GM21423 (cell line): ENCODE measurements at regions not wholly inside any gene's neighbourhood (a gene's known extent, or its start where the extent isn't known, plus 50 kb on each side); places are given as distances from the start of the nearest gene placed in this dataset.

Source experiments
- ATAC-seq: cut with Tn5 transposase; IDR thresholded peaks from one replicate; pipeline ENCODE4 v1.9.1; 2021; ENCODE audit warnings: mild to moderate bottlenecking, moderate library complexity; ENCODE audit not compliant: unreplicated experiment

DNA sequence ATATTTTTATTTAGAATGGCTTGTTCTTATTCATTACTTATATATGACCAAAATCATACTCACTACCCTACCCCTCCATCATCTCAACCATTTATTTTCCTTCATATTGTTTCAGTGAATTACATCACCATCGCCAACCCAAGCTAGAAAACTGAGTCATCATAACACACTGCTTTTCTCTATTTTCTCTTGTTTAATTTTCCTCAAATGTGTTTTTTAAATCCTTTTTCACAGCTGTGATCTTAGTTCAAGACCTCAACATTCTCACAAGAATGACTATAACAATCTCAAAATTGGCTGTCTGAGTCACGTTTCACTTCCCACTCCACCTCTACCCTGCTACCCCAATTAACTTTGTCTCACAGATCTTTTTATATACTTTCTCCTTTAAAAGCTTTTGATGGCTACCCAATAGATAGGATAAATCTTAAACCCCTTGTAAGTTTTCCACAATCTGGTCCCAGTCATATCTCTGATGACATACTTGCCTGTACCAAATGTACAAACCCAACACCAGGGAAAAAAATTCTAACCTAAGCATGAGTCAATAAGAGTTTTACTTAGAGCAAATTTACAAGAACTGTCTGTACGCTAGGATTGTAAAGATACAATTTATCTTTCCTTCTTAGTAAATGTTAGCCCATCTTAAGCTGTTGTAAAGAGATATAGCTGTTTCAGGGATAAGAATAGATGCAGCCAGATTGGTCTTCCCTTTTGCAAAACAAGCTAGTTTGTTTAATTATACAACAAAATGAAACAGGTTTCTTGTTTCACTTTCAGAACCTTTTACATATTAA lies 635.1 kb upstream of the SLC39A10 start:
- peak; percentile 82 for ATAC-seq

DNA sequence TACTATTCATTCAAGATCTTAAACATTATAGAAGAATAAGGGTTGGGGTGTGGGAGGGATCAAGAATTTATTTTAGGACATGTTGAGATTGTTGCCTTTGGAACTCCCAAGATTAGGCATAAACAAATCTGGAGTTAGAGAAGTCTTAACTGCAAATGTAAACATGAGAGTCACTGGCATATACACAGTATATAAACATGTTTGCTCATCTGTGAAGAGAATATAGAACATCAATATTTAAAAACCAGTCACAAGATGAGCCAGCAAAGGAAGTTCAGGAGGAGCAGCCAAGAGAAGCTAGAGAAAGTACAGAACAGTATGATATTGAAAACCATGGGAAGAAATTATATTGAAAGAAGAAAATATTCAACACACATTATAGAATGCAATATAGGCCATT lies 638.6 kb upstream of the SLC39A10 start:
- ATAC-seq = no peak

DNA sequence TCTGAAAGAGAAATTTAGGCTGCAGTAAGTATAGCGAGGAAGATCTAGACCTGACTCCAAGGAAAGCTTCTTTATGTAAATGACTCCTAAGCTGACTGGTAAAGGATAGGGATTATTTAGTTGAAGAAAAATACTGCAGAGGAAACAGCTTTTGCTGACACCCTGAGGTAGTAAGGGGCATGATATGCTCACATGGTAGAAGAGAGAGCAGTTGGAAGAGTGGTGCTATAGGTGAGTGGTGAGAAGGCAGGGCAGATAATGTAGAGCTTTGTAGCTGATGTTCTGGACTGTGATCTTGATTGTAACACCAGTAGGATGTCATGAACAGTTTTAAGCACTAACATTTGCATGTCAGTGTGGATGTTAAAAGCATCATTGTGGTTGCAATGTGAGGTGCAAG lies 639.1 kb upstream of the SLC39A10 start:
- ATAC-seq = no peak

DNA sequence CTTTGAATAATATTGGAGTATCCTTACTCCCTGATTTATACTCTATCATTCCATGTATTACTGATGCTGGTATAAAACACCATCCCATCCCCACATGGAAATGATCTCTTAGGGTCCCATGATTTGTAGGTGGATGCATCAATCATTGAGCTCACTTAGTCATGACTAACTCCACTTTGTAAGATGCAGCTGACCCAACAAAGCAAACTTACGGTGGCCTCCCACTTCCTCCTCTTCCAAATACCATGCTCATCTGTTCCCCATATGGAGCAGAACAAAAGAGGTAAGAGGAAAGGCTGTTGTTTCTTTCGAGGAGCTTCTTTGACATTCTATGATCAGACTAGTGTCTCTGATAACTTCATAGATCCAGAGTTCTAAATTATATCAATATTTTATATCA lies 640.2 kb upstream of the SLC39A10 start:
- no peak for ATAC-seq

DNA sequence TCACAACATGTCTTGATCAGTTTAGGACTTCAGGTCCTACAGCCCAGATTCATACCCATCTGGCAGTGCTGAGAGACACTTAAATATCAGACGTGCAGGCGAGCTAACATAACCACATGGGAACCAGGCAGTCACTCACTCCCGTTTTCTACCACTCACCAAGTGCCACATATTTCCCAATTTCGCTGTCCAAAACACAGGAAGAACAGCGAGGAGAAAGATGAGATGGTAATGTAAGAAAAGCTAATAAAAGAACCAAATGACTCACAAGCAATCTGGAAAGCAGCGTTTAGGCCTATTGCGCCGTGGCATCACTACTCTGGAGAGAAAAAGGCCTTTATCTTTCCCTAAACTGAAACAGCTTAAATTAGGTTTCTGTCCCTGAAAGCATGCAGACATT lies 647.8 kb upstream of the SLC39A10 start:
- ATAC-seq = no peak

DNA sequence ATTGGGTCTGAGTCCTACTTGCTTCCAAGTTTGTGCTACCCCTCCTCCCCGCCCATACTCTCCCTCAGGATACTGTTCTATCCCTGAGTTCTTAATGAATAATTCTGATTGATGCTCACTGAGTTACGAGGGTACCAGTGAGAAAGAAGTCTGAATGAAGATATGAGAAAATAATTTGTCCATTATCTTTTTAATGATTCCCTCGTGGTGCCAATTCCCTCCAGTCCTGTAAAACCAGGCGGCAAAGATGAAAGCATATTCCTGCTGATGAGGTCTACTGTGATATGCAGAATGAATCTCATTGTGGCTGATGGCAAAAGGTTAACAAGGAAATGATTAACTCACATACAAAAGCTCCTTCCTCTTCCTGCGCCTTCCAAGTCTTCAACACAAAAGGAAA lies 650.2 kb upstream of the SLC39A10 start:
- no peak for ATAC-seq

DNA sequence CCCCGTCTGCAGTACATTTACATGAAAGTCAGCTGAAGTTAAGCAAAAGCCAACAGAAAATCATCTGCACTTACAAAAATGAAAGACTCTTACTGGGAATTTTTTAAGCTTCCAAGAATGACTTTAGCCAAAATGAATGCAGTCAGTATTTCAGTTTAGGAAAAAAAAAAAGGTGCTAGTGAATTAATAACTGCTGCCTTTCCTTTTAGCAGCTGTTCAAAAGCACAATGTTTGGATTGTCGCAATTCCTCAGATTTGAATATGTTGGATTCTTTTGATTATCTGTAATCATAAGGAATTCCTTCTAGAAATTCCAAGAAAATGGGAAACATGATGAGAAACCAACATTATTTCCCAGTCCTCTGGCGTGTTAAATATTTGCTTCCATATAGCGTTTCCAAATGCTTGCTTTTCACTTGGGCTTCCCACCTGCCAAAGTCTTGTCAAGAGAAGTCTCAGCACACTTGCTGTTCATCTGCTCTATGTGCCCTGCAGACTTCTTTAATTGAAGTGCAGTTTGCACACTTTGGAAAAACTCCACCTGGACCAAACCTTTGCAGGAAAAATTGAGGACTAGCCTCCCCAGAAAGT lies 653.0 kb upstream of the SLC39A10 start:
- no peak for ATAC-seq

DNA sequence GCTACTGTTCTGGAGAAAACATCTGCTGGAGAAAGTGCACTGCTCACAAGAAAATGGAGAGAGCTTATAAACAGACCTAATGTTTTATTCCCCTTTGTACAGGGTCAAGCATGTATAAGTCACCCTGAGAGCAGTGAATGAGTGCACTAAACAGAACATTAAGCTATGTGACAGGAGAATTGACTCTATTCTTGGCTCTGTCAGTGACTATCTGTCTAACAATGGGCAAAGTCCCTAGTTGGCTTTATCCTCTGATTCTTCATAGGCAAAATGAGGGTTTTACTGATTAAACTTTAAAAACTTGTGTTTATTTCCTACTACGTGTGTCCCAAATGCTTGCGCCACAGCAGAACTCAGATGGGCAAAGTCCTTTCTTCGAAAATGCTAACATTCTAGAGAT lies 655.1 kb upstream of the SLC39A10 start:
- no peak for ATAC-seq

DNA sequence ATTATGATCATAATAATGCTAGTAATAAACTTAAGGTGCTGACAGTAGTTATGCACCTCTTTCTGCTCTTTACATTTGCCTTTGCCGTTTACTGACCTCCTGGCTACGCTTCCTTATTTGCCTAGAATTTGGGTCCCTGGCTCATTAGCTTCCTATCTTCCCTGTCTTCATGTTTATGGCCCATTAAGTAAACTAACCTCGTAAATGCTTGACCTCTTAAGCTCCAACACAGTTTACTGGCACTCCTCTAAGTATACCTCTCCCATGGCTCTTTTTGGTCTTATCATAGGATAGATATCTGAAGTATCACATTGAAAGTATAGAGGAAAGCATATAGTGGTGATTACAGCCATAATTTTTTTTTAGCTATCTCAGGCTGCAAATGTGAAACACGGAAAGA lies 657.3 kb upstream of the SLC39A10 start:
- ATAC-seq = no peak

DNA sequence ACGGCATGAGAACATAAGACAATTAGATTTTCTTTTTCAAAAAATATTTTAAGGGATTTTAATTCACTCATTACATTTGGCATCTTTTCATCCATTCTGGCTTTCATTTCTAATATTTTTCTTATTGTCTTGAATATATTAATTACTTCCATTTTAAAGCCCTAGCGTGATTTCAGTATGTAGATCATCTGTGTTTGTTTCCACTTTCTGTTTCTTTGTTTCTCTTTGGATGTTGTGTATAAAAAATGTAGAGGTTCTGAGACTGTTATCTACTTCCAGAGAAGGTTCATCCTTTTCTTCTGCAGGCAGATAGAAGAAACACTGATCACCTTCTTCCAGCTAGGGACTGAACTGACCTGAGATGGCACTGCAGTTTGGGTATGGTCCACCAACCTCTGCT lies 664.4 kb upstream of the SLC39A10 start:
- ATAC-seq = no peak

DNA sequence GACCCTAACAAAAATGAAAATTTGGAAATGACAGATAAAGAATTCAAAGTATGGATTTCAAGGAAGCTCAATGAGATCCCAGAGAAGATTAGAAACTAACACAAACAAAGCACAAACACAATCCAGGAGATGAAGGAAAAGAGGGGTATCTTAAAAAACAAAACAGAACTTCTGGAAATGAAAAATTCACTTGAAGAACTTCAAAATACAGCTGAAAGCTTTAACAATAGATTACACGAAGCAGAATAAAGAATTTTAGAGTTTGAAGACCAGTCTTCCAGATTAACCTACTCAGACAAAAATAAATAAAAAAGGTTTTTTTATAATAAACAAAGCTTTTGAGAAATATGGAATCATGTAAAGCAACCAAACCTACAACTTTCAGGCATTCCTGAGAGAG lies 671.8 kb upstream of the SLC39A10 start:
- ATAC-seq = no peak

DNA sequence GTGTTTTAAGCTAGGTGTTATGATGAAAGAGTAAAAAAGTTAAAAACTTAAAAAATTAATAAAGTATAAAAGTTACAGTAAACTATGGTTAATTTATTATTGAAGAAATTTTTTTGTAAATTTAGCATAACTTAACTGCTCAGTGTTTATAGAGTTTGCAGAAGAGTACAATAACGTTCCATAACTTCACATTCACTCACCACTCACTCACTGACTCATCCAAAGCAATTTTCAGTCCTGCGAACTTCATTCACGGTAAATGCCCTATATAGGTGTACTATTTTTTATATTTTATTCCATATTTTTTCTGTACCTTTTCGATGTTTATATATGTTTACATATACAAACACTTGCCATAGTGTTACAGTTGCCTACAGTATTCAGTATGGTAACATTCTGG lies 694.8 kb upstream of the SLC39A10 start:
- ATAC-seq = no peak

DNA sequence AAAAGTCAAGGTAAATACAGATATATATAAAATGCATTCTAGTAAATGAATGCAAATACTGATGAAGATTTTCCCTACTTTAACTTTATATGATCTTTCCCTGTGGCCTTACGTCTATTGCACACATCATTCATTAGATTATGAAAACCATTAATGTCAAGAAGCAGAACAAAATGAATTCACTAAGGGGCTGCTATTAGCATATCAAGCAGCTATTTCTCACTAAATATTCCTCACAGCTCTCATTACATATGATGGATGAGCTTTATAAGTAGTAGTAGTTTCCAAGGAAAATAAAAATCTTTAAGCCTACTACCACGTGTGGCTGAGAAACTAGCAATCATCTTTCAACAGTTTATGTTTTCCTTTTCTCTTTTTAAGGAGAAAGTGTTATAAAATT lies 702.8 kb upstream of the SLC39A10 start:
- no peak for ATAC-seq

DNA sequence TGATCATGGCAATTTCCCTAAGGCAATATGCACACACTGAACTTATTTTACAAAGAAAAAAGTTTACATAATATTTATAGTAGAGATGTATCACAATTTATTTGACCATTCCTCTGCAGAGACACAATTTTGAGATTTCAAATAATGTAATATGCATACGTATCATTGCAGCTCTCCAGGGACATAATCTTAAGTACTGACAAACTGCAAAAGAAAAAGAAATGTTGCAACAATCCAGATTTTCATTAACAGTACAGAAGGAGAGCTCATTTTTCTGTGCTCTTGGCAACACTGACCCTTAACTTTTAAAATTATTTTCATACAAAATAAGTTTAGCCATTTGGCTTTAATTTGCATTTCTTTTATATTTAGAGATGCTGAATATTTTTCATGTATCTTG lies 710.2 kb upstream of the SLC39A10 start:
- no peak for ATAC-seq

DNA sequence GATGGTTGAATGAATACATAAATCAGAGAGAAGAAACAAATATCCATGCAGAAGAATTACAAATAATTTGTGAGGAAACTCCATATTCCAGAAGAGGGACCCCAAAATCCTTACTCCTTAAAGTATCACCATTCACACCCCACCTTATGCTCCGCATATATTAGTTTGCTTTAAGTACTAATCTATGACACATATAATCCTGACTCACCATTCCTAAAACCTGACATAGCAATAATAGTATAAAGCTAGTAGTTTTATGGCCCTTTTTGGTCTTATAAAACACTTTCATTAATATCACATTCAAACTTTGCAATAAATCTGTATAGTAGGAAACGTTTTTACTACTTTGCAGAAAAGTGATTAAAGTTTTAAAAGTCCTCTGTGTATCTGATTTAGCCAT lies 719.0 kb upstream of the SLC39A10 start:
- no peak for ATAC-seq

DNA sequence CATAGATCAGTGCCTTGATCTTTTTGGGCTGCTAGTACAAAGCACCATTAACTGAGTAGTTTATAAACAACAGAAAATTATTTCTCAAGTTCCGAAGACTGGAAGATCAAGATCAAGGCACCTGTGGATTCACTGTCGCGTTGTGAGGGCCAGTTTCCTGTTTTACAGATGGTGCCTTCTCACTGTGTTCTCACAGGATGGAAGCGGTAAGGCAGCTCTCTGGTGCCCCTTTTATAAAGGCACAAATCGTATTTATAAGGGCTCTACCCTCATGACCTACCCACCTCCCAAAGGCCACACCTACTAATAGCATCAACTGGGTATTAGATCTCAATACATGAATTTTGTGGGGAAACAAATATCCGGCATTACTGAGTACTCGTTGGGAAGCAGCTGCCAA lies 729.5 kb upstream of the SLC39A10 start:
- ATAC-seq = no peak

DNA sequence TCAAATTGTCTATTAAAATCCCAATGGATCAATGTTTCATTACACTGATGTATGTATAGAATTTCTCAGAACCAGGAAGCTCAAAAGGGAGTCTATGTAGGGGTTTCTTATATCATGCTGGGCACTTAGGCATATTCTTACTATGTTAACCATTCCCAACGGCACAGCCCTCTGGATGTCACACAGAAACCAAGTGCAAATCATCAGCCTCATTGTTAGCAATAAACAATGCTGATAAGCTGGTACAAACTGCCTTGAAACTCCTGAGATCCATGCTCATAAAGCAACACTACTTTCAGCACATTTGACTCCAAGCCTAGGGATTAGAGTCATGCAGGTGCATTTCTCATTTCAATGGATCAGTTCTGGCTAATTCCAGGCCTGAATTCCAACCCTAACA lies 730.2 kb upstream of the SLC39A10 start:
- no peak for ATAC-seq

DNA sequence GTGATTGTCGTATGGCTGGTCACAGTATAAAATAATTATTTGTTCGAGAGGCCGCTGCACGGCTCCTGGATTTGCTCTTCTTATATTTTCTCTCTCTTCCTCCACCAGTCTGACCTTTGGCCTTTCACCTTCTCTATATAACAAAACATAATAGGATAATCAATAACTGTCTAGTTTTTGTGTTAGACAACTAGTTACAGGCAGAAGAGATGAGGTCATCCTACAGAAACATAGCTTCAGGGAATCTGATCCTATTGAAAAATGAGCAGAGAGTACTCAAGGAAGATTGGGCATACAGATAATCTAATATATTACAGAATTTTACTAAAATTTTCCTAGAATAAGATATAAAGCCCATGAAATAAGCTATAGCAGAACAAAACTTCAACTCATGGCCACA lies 731.3 kb upstream of the SLC39A10 start:
- ATAC-seq = no peak

DNA sequence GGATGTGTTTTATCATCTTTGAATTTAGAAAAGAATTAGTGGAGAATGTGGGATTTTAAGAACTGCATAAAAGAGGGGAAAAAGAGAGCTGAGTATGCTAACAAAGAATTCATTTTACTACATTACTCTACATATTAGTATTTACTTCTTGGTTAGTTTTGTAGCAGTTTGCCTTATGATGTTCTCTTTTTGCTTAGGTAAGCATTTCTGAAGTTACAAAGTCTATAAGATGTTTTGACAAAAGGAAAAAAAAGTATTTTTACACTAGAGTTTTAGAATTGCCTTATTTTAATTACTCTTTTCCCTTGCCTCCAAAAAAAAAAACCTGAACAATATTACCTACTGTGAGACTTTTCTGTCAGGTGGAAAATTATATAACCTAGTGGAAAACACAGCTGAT lies 739.5 kb upstream of the SLC39A10 start:
- no peak for ATAC-seq

DNA sequence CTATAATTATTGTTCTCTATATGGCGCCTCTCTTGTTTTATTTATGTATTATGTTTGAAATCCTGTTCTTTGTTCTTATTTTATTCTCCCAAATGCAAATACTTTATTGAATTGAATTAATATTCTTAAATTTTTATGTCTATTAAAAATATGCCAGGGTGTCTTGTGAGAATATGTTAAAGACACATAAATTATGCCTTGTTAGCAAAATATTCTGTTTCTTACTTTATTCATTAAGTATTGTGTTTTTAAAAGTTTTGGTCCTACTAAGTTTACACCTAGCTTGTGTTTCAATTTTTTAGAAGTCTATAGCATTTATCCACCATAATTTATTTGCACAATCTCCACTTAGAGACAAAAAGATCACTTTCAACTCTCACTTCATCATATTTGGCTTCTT lies 741.5 kb upstream of the SLC39A10 start:
- no peak for ATAC-seq

DNA sequence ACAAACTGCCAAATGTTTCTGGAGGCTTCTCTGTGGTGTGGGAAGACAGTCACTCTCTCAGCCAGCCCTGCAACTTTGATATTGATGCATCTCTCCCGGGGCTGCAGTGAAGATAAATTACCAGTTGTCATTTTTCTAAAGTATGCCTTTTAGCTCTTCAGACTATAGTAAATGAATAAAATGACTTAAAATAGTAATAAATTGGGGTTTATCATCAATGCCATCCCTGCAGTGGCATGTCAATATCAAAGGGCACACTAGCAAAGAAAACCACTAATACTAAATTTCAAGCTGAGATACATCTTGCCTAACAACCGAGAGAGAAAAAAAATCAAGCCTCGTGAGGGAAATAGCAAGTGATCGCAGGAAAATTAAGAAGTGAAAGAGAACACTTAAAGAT lies 749.5 kb upstream of the SLC39A10 start:
- ATAC-seq = no peak

DNA sequence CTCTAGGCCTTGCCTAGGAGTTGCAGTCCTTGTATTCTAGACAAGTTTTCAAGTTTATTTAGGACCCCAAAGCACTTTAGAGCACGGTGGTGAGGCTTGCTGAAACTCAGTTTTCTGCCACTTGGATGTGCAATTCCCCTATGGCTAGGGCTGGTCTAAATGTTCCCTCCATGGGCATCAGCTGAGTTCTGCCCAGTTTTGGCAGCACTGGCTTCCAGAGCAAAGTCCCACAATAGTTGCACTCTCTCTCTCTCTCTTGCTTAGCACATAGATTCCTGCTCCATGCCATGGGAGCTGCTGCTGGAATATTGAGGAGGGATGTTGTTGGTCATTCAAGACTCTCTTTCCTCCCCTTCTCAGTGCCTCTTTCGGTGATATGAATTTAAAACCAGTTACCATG lies 760.2 kb upstream of the SLC39A10 start:
- ATAC-seq = no peak

DNA sequence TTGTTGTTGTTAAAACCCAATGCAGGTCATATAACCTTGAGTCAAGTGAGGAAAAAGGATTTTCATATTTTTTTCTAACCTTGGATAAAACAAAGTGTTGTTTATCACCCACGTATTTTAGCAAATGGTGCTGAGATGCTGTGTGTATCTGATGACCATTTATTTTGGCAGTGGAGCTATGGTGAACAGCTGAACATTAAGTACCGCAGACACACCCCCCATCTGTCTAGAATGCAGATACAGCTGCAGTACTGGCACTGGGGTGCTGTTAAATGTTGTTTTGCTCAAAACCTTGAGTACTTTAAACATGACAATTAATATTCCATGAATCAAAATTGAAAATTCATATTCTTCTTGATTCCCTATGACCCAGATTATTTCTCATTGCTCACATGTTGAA lies 773.3 kb upstream of the SLC39A10 start:
- no peak for ATAC-seq
